ENCODE measurements at regions not wholly inside any gene's neighbourhood (a gene's known extent, or its start where the extent isn't known, plus 50 kb on each side); places are given as distances from the start of the nearest gene placed in this dataset.

DNA sequence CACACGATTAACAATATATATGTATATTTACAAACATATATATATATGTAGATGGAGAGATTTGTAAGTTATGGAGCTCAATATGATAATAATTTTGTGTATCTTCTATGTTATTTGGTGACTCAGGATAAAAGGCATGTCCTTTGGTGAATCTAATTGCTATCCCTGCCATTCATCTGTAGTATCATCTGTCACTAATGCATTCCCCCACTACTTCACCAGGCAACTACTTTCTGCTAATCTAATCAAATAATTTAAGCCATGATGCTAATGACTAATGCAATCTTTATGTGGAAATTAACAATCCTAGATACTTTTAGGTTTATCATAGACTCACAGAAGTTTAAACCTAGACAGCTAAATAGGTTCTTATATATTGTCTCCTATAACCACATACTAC lies 1074.5 kb downstream of the PLA2G4A start:
- no peak for TF ChIP-seq EGR1 (IDR thresholded peaks at IDR 0.05; ENCODE audit: low read depth in 2 of 2)
- TF ChIP-seq GABPA (IDR thresholded peaks at IDR 0.05 in 1 of 2, conservative IDR thresholded peaks at IDR 0.05 in 1 of 2), result no peak
- TF ChIP-seq, protein P1, sequence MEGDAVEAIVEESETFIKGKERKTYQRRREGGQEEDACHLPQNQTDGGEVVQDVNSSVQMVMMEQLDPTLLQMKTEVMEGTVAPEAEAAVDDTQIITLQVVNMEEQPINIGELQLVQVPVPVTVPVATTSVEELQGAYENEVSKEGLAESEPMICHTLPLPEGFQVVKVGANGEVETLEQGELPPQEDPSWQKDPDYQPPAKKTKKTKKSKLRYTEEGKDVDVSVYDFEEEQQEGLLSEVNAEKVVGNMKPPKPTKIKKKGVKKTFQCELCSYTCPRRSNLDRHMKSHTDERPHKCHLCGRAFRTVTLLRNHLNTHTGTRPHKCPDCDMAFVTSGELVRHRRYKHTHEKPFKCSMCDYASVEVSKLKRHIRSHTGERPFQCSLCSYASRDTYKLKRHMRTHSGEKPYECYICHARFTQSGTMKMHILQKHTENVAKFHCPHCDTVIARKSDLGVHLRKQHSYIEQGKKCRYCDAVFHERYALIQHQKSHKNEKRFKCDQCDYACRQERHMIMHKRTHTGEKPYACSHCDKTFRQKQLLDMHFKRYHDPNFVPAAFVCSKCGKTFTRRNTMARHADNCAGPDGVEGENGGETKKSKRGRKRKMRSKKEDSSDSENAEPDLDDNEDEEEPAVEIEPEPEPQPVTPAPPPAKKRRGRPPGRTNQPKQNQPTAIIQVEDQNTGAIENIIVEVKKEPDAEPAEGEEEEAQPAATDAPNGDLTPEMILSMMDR (IDR thresholded peaks at IDR 0.05; ENCODE audit: low read depth, low read length, missing input control), result no peak
- TF ChIP-seq, protein P2, sequence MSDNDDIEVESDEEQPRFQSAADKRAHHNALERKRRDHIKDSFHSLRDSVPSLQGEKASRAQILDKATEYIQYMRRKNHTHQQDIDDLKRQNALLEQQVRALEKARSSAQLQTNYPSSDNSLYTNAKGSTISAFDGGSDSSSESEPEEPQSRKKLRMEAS (IDR thresholded peaks at IDR 0.05), result no peak

All from liver (tissue), 3 donors.